ENCODE measurements at regions not wholly inside any gene's neighbourhood (a gene's known extent, or its start where the extent isn't known, plus 50 kb on each side); places are given as distances from the start of the nearest gene placed in this dataset.

DNA sequence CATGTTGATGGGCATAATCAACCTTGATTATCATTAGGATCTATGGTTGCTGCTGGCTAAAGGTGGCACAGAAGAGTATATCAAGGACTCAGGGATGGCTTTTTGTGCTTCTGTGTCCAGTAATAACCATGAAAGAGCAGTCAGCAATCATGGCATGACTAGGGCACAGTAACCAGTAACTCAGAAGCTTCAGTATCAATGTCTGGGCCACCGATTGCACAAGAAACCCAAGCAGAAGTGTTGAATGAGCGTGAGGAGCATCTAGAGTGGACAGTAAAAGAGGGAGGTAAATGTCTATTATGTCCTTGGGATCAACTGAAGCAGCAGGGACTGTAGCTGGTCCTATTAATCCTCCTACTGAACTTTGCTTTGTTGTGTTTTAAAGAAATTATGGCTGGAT, 81.5 kb upstream of the F13A1 start:
- no peak for TF ChIP-seq CTCF (IDR thresholded peaks at IDR 0.05)
- TF ChIP-seq POLR2A (IDR thresholded peaks at IDR 0.05) = no peak
